ENCODE measurements at regions not wholly inside any gene's neighbourhood (a gene's known extent, or its start where the extent isn't known, plus 50 kb on each side); places are given as distances from the start of the nearest gene placed in this dataset.

- TF ChIP-seq CTCF (IDR thresholded peaks at IDR 0.05 in 4 of 5, conservative IDR thresholded peaks at IDR 0.05 in 1 of 5) (no peak), POLR2A (IDR thresholded peaks at IDR 0.05) (no peak)
Observed at GRCh38 chr19:30209617-30210600, 162.3 kb upstream of the ZNF536 start.

All from gastrocnemius medialis (tissue), 4 donors.